K562 (cell line): ENCODE measurements at regions not wholly inside any gene's neighbourhood (a gene's known extent, or its start where the extent isn't known, plus 50 kb on each side); places are given as distances from the start of the nearest gene placed in this dataset.

Source experiments
- RBBP5 ChIP-seq: fragments of 200-600 bp; sonication (generic); IDR thresholded peaks from 2 replicates; pipeline ENCODE4 v1.6.1; 2012; ENCODE audit warnings: borderline replicate concordance, mild to moderate bottlenecking, low read length, control low read depth, inconsistent platforms; ENCODE audit not compliant: insufficient read depth, poor library complexity, severe bottlenecking
- ZNF24 ChIP-seq: fragments of 450-650 bp; IDR thresholded peaks from 2 replicates; pipeline ENCODE4 v1.6.1; 2016
- ZNF407 ChIP-seq: fragments of 450-650 bp; IDR thresholded peaks from 2 replicates; pipeline ENCODE4 v1.6.1; 2016; ENCODE audit warnings: low read depth
- ZNF57 ChIP-seq: fragments of 450-650 bp; formaldehyde crosslinking; IDR thresholded peaks from 2 replicates; pipeline ENCODE4 v1.4.0; 2020; ENCODE audit warnings: mild to moderate bottlenecking, moderate library complexity

- no peak for TF ChIP-seq ZNF407
- TF ChIP-seq RBBP5 = no peak
- TF ChIP-seq ZNF57 (CRISPR knock-in tag) = no peak
- no peak for TF ChIP-seq ZNF24
Observed at GRCh38 chr13:78844106-78844505, 185.2 kb upstream of the OBI1 start (continued).
